Tibial nerve (tissue), 4 donors: ENCODE measurements at regions not wholly inside any gene's neighbourhood (a gene's known extent, or its start where the extent isn't known, plus 50 kb on each side); places are given as distances from the start of the nearest gene placed in this dataset.
"Not testable (repeated sequence)": the region's sequence is repeated elsewhere in the genome, so short reads cannot be mapped to it uniquely, and the experiment has no call there.

Source experiments
- DNase-seq, 2 donors: peaks; one replicate each; pipeline ENCODE4 v3.0.0-alpha.2; 2019; ENCODE audit warnings: low spot score in 2 of 2
- H3K27ac ChIP-seq, 4 donors: fragments of 200-600 bp; sonication (generic) in 3 of 4; one replicate each; pipeline ENCODE4 v1.5.1; 2017 to 2019; ENCODE audit warnings: mild to moderate bottlenecking in 1 of 4
- H3K27me3 ChIP-seq, 2 donors: fragments of 200-600 bp; sonication (generic) in 1 of 2; one replicate each; pipeline versions ENCODE4 v1.5.1 to v1.6.0; 2017 to 2019
- H3K36me3 ChIP-seq, 3 donors: fragments of 200-600 bp; sonication (generic); one replicate each; pipeline ENCODE4 v1.5.1; 2018 to 2019
- H3K4me1 ChIP-seq, 4 donors: fragments of 200-600 bp; sonication (generic) in 3 of 4; one replicate each; pipeline ENCODE4 v1.5.1; 2017 to 2019
- H3K4me3 ChIP-seq, 4 donors: fragments of 200-600 bp; sonication (generic) in 3 of 4; one replicate each; pipeline ENCODE4 v1.5.1; 2017 to 2019; ENCODE audit warnings: mild to moderate bottlenecking in 1 of 4, moderate library complexity in 1 of 4
- H3K9me3 ChIP-seq, 4 donors: fragments of 200-600 bp; sonication (generic) in 3 of 4; one replicate each; pipeline ENCODE4 v1.5.1; 2017 to 2019
- EP300 ChIP-seq, 2 donors: sonication (generic); formaldehyde crosslinking; IDR thresholded peaks; one replicate each; pipeline ENCODE4 v1.6.1; 2017; ENCODE audit warnings: antibody characterized with exemption in 2 of 2, mild to moderate bottlenecking in 1 of 2
- POLR2A ChIP-seq, 2 donors: fragments of 450-650 bp; IDR thresholded peaks; one replicate each; pipeline ENCODE4 v1.6.1; 2017; ENCODE audit warnings: antibody characterized with exemption in 2 of 2, mild to moderate bottlenecking in 2 of 2, moderate library complexity in 2 of 2
- WGBS, 2 donors: methylation state at CpG; one replicate each; pipeline ENCODE4 v1.1.5; 2018; 5-methylcytosine and 5-hydroxymethylcytosine counted together
- TF ChIP-seq, protein P1 (sequence below), 5 experiments: fragments of 200-600 bp in 3 of 5; fragments of 450-650 bp in 2 of 5; sonication (generic) in 3 of 5; IDR thresholded peaks; one replicate each; pipeline ENCODE4 v1.5.1; 2016 to 2019; ENCODE audit warnings: antibody characterized with exemption in 5 of 5, mild to moderate bottlenecking in 3 of 5, moderate library complexity in 2 of 5

DNA sequence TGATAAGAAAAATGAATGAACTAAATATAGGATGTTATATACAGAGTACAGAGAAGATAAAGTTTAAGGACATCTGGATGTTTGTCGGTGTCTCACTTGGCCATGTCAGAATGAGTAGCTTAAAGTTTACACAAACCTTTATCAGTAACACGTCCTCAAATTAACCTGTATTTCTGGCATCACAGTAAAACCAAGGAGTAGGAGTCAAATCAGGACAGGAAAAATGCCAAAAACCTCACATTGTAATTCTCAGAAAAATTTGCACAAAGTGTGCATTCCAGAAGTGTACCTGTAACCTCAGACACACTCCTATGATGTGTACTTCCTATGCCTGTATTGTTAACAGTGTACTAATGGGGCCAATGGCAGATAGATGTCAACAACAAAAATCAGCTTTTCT is 139.3 kb downstream of the SMC2 start:
- no peak for DNase-seq
- 70 to 80% methylated on average over 2 of the region's 2 CpGs for WGBS, 2 donors
- H3K9me3 ChIP-seq, result peaks cover 0 to 15% (median 0%) of the 10 kb centered on the region in 4 donors
- H3K4me1 ChIP-seq, result no peaks in the 10 kb centered on the region
- H3K36me3 ChIP-seq, result no peaks in the 10 kb centered on the region
- no peak overlapping the region for H3K4me3 ChIP-seq
- H3K27ac ChIP-seq, result no peak overlapping the region
- TF ChIP-seq EP300 (IDR thresholded peaks at IDR 0.05) (no peak), POLR2A (IDR thresholded peaks at IDR 0.05) (no peak)
- TF ChIP-seq, protein P1, sequence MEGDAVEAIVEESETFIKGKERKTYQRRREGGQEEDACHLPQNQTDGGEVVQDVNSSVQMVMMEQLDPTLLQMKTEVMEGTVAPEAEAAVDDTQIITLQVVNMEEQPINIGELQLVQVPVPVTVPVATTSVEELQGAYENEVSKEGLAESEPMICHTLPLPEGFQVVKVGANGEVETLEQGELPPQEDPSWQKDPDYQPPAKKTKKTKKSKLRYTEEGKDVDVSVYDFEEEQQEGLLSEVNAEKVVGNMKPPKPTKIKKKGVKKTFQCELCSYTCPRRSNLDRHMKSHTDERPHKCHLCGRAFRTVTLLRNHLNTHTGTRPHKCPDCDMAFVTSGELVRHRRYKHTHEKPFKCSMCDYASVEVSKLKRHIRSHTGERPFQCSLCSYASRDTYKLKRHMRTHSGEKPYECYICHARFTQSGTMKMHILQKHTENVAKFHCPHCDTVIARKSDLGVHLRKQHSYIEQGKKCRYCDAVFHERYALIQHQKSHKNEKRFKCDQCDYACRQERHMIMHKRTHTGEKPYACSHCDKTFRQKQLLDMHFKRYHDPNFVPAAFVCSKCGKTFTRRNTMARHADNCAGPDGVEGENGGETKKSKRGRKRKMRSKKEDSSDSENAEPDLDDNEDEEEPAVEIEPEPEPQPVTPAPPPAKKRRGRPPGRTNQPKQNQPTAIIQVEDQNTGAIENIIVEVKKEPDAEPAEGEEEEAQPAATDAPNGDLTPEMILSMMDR (IDR thresholded peaks at IDR 0.05), result no peak
- H3K27me3 ChIP-seq, result no peaks in the 10 kb centered on the region

DNA sequence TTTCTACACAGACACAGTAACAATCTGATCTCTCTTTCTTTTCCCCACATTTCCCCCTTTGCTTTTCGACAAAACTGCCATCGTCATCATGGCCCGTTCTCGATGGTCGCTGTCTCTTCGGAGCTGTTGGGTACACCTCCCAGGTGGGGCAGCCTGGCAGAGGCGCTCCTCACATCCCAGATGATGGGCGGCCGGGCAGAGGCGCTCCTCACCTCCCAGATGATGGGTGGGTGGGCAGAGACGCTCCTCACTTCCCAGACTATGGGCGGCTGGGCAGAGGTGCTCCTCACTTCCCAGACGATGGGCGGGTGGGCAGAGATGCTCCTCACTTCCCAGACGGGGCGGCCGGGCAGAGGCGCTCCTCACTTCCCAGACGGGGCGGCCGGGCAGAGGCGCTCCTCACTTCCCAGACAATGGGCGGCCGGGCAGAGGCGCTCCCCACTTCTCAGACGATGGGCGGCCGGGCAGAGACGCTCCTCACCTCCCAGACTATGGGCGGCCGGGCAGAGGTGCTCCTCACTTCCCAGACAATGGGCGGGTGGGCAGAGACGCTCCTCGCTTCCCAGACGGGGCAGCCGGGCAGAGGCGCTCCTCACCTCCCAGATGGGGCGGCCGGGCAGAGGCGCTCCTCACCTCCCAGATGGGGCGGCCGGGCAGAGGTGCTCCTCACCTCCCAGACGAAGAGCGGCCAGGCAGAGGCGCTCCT is 140.7 kb downstream of the SMC2 start:
- H3K4me1 ChIP-seq, DNase-seq, H3K4me3 ChIP-seq, H3K36me3 ChIP-seq, H3K27me3 ChIP-seq, H3K27ac ChIP-seq: not testable (repeated sequence)
- peaks cover 0 to 14% (median 0%) of the 10 kb centered on the region in 4 donors for H3K9me3 ChIP-seq
- 95 to 98% methylated on average over 29 to 37 of the region's 45 CpGs for WGBS, 2 donors

DNA sequence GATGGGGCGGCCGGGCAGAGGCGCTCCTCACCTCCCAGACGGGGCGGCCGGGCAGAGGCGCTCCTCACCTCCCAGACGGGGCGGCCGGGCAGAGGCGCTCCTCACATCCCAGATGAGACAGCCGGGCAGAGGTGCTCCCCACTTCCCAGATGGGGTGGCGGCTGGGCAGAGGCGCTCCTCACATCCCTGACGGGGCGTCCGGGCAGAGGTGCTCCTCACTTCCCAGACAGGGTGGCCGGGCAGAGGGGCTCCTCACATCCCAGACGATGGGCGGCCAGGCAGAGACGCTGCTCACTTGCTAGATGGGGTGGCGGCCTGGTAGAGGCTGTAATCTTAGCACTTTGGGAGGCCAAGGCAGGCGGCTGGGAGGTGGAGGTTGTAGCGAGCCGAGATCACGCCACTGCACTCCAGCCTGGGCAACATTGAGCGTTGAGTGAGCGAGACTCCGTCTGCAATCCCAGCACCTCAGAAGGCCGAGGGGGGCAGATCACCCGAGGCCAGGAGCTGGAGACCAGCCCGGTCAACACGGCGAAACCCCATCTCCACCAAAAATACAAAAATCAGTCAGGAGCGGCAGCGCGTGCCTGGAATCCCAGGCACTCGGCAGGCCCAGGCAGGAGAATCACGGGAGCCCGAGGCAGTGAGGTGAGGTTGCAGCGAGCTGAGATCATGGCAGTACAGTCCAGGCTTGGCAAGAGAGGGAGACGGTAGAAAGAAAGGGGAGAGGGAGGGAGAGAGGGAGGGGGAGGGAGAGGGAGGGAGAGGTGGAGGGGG is 141.4 kb downstream of the SMC2 start:
- WGBS, 2 donors, result 96 to 98% methylated on average over 27 to 34 of the region's 42 CpGs
- not testable (repeated sequence) for H3K4me1 ChIP-seq, DNase-seq, H3K27ac ChIP-seq, H3K4me3 ChIP-seq, H3K36me3 ChIP-seq, H3K27me3 ChIP-seq
- H3K9me3 ChIP-seq, result peaks cover 0 to 14% (median 0%) of the 10 kb centered on the region in 4 donors

DNA sequence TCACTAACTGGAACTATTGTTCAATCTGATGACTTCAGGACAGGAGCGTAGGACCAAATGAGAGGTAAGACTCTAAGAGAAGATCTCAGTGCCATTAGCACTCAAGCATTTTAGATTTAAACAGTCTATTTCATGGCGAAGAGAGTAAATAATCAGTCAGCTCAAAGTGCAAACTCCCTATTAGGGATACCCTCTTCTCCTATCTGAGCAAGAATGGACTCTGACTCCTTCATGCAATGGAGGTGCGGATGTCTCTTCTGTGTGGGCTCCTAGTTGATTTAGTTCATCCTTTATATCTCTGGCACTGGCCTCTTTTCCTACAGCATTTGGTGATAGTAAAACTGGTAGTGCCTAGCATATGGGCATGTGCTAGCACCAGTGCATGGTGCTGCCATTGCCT is 144.6 kb downstream of the SMC2 start:
- Histone ChIP-seq H3K9me3 (peaks cover 0 to 14% (median 0%) of the 10 kb centered on the region in 4 donors), H3K27me3 (no peaks in the 10 kb centered on the region), H3K4me3 (no peak overlapping the region), H3K36me3 (no peaks in the 10 kb centered on the region), H3K27ac (no peak overlapping the region), H3K4me1 (no peaks in the 10 kb centered on the region)
- 65% methylated on average over 3 of the region's 3 CpGs for WGBS, 2 donors
- no peak for DNase-seq
- TF ChIP-seq, protein P1 (IDR thresholded peaks at IDR 0.05), result no peak
- no peak for TF ChIP-seq EP300 (IDR thresholded peaks at IDR 0.05)
- no peak for TF ChIP-seq POLR2A (IDR thresholded peaks at IDR 0.05)

DNA sequence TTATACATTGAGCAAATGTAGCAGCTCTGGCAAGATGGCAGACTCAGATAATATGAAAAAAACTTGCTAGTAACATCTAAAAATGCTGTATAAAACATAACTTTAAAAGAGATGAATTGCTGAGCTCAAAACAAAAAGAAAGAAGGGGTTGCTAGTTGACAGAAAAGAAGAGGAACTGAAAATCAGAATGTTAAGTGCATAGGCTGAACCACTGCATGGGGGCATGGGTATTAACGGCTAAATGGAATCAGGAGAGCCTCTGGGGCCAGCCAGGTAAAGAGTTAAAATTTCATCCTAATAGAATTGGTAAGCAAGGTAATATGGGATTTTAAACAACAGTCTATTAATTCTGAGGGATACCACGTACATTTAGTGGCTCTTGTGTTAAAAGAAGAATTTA is 146.8 kb downstream of the SMC2 start:
- Histone ChIP-seq H3K36me3 (no peaks in the 10 kb centered on the region), H3K4me1 (no peaks in the 10 kb centered on the region), H3K27ac (no peak overlapping the region), H3K27me3 (no peaks in the 10 kb centered on the region), H3K9me3 (no peaks in the 10 kb centered on the region), H3K4me3 (no peak overlapping the region)
- WGBS, 2 donors, result 70 to 72% methylated on average over 2 of the region's 2 CpGs
- no peak for TF ChIP-seq EP300 (IDR thresholded peaks at IDR 0.05)
- TF ChIP-seq, protein P1 (IDR thresholded peaks at IDR 0.05), result no peak
- no peak for TF ChIP-seq POLR2A (IDR thresholded peaks at IDR 0.05)
- no peak for DNase-seq

DNA sequence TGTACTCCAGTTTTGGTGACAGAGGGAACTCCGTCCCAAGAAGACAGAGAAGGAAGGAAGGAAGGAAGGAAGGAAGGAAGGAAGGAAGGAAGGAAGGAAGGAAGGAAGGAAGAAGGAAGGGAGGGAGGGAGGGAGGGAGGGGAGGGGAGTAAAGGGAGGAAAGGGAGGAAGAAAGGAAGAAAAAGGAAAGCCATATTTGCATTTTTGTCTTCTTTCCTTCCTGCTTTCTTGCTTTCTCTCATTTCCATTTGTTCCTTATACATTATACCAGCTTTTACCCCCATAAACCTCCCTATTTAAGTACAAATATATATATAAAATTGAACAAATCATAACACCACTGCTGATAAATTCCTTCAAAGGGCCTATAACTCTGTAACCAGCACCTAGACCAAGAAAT is 151.8 kb downstream of the SMC2 start:
- H3K4me1 ChIP-seq, result no peaks in the 10 kb centered on the region
- TF ChIP-seq, protein P1 (IDR thresholded peaks at IDR 0.05), result no peak
- TF ChIP-seq EP300 (IDR thresholded peaks at IDR 0.05) (no peak), POLR2A (IDR thresholded peaks at IDR 0.05) (no peak)
- no peaks in the 10 kb centered on the region for H3K9me3 ChIP-seq
- no peak overlapping the region for H3K4me3 ChIP-seq
- DNase-seq, result no peak
- no peak overlapping the region for H3K27ac ChIP-seq
- no peaks in the 10 kb centered on the region for H3K36me3 ChIP-seq
- 76 to 100% methylated on average over 1 of the region's 1 CpG for WGBS, 2 donors
- H3K27me3 ChIP-seq, result no peaks in the 10 kb centered on the region
